Right hindlimb (tissue), 1 donor: ENCODE measurements at regions not wholly inside any gene's neighbourhood (a gene's known extent, or its start where the extent isn't known, plus 50 kb on each side); places are given as distances from the start of the nearest gene placed in this dataset.
"Not testable (repeated sequence)": the region's sequence is repeated elsewhere in the genome, so short reads cannot be mapped to it uniquely, and the experiment has no call there.

Experiments used
- DNase-seq: peaks from one replicate; pipeline ENCODE4 v3.0.0-alpha.2; 2018

GRCh38 chr10:125553091-125553490, 129.9 kb downstream of the TEX36 start:
- no peak for DNase-seq

DNA sequence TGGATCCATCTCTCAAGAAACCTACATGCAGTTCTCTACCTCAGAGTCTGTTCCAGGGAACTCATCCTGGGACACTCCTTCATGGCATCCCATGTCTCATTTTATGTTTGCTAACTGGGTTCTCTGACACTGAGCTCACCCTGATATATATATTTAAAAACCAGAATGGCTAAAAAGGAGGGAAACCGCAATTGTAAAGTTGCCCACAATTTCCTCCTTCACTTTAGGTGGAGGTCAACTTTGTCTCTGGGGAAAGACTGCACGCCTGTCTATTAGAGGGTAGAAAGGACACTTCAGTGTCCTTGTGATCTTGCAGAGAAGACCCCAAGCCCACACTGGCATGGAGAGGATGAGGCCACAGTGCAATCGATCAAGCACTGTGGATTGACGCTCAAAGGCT, 131.7 kb downstream of the TEX36 start:
- DNase-seq = no peak

- DNase-seq = no peak
Measured at GRCh38 chr10:125550362-125550761, 132.6 kb downstream of the TEX36 start.

- DNase-seq = no peak
Measured at GRCh38 chr10:125549653-125550052, 133.3 kb downstream of the TEX36 start.

DNA sequence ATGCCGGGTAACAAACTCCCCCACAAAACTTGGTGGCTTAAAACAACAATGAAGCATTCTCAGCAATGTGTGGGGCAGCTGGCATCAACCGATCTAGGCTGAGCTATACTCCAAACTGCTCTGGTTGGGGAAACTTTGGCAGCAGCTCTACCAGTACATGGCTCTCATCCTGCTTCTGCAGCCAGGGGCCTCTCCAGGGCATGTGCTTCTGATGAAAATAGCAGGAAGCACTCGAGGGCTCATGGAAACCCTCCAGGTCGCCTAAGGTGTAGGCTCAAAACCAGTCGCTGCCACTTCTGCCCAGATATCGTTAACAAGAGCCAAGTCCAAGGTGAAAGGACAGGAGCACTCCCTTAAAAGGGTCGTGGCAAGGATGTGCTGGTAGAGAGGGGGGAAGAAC, 134.1 kb downstream of the TEX36 start:
- no peak for DNase-seq

- DNase-seq = no peak
Measured at GRCh38 chr10:125548356-125548755, 134.6 kb downstream of the TEX36 start.

- no peak for DNase-seq
Measured at GRCh38 chr10:125547010-125547650, 135.8 kb downstream of the TEX36 start.

DNA sequence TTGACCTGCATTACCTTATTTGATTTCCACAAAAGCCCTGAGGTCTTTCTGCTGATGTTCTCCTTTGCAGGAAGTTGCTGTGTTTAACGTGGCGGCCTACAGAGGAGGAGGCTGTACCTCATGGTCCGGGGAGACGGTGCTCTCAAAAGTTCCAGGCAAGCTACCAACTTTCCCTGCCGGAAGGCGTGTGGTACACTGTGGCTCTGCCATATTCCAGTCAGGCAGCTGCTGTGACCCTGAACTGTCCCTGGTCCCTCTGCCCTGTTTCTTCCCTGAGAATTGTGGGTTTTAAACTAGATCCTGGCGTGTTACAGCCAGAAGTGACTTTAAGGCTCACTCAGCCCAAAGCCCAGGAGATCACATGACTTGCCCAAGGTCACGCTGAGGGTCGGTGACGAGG, 139.2 kb downstream of the TEX36 start:
- no peak for DNase-seq

- peak; percentile 37 for DNase-seq
Measured at GRCh38 chr10:125538947-125539731, 143.8 kb downstream of the TEX36 start.

GRCh38 chr10:125536236-125536635, 146.7 kb downstream of the TEX36 start:
- DNase-seq = no peak

GRCh38 chr10:125535559-125535958, 147.4 kb downstream of the TEX36 start:
- DNase-seq = no peak

DNA sequence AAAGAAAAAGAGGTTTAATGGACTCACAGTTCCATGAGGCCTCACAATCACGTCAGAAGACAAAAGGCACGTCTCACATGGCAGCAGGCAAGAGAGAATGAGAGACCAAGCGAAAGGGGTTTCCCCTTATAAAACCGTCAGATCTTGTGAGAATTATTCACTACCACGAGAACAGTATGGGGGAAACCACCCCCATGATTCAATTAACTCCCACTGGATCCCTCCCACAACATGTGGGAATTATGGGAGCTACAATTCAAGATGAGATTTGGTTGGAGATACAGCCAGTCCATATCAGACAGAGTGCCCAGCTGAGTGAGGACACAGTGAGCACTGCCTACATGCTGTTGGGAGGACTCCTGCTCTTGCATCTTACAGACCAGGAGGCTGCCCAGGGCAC, 148.4 kb downstream of the TEX36 start:
- DNase-seq = no peak

GRCh38 chr10:125533866-125534265, 149.1 kb downstream of the TEX36 start:
- DNase-seq = no peak

- no peak for DNase-seq
Measured at GRCh38 chr10:125531465-125531864, 151.5 kb downstream of the TEX36 start.

GRCh38 chr10:125523347-125523746, 159.6 kb downstream of the TEX36 start:
- no peak for DNase-seq

GRCh38 chr10:125521721-125522680, 161.0 kb downstream of the TEX36 start:
- no peak for DNase-seq

DNA sequence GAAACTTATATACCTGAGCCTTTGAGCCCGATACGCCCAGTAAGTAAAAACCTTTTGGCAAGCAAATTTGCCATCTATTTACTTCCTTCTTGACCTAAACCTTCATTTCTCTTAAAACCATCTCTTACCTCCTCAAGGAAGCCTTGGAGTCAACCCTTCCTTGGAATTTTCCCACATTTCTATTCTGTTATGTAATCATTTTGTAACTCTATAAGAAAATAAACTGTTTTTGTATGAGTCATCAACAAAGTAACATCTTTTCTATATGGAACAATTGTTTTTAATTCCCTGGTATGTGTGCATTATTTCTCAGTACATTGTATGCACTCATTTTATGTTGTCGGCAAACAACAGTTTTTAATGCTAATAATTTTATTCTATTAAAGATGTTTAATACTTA, 162.0 kb downstream of the TEX36 start:
- no peak for DNase-seq

GRCh38 chr10:125518397-125518796, 164.6 kb downstream of the TEX36 start:
- not testable (repeated sequence) for DNase-seq

- no peak for DNase-seq
Measured at GRCh38 chr10:125515571-125515970, 167.4 kb downstream of the TEX36 start.

DNA sequence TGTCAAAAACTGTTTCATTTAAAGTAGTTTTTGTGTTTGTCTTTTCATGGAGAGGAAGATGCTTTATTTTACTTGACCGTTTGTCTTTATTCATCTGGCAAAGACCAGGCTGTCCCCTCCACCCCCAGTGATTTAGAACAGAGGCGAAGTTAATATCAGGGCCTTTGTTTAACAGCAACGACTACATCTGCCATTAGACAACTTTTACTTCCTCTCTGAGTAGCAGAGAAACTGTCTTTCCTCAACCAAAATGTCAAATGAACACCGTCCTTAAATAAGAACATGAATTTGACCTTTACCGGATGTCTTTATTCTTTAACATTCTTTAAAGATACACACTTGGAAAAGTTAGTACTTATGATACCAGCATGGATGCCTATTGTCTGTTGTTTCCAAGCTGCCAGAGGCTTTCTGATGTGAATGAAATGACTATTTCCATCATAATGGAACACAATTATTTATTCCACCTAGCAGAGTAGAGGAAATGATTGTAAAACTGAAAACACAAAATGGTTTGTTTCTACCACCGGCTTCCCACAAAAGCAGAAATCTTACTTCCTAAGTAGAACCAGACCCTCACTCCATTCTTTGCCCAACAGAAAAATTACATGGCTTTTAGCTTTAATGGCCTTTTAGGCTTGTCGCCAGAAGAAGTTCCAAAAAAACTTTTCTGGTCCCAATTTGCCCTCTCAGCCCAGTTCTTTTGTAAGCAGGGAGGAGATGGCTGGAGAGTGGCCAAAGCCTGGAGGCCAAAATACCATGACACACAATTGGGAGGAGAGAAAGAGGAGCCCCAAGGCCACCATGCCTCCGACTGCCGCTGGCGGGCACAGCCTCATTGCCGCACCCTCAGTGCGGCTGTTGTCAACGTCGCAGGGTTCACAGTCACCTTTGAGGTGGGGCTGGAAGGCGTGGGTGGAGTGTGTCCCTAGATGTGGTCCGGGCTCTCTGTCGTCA, 168.5 kb downstream of the TEX36 start:
- no peak for DNase-seq

- DNase-seq = no peak
Measured at GRCh38 chr10:125513429-125514182, 169.4 kb downstream of the TEX36 start.
